Left hindlimb (tissue), 1 donor: ENCODE measurements at regions not wholly inside any gene's neighbourhood (a gene's known extent, or its start where the extent isn't known, plus 50 kb on each side); places are given as distances from the start of the nearest gene placed in this dataset.

Experiments
- DNase-seq: peaks from one replicate; pipeline ENCODE4 v3.0.0-alpha.2; 2018

- DNase-seq, result no peak
Measured at GRCh38 chr3:14338898-14339458, 63.4 kb upstream of the SLC6A6 start.

GRCh38 chr3:14340960-14341708, 61.3 kb upstream of the SLC6A6 start:
- DNase-seq, result no peak

GRCh38 chr3:14343338-14344112, 58.9 kb upstream of the SLC6A6 start:
- no peak for DNase-seq

- DNase-seq, result no peak
Measured at GRCh38 chr3:14344351-14344750, 58.1 kb upstream of the SLC6A6 start.

GRCh38 chr3:14345496-14346150, 56.8 kb upstream of the SLC6A6 start:
- no peak for DNase-seq

- no peak for DNase-seq
Measured at GRCh38 chr3:14346191-14346590, 56.2 kb upstream of the SLC6A6 start.

GRCh38 chr3:14346642-14347041, 55.8 kb upstream of the SLC6A6 start:
- DNase-seq, result no peak

- DNase-seq, result no peak
Measured at GRCh38 chr3:14347110-14347509, 55.3 kb upstream of the SLC6A6 start.

- no peak for DNase-seq
Measured at GRCh38 chr3:14351617-14352001, 50.8 kb upstream of the SLC6A6 start.

GRCh38 chr3:14352002-14352627, 50.3 kb upstream of the SLC6A6 start:
- DNase-seq, result no peak
